H1 (cell line): ENCODE measurements at regions not wholly inside any gene's neighbourhood (a gene's known extent, or its start where the extent isn't known, plus 50 kb on each side); places are given as distances from the start of the nearest gene placed in this dataset.

ENCODE experiments used
- CTCF ChIA-PET: fragments of 300-600 bp; sonication (Branson Sonifier 250); formaldehyde crosslinking; loops from one replicate; lab custom pipeline; 2021; ENCODE audit not compliant: partially characterized antibody; lab: Charles Lee
- POLR2A ChIA-PET: fragments of 300-600 bp; sonication (Branson Sonifier 250); formaldehyde crosslinking; loops from one replicate; lab custom pipeline; 2021; ENCODE audit warnings: inconsistent platforms; ENCODE audit not compliant: partially characterized antibody; lab: Charles Lee
- DNase-seq, 2 experiments: peaks; one replicate each; pipeline versions ENCODE4 v3.0.0 to v3.0.0-alpha.2; 2010 to 2022; ENCODE audit warnings: low spot score in 2 of 2, low read depth in 1 of 2, mixed read lengths in 1 of 2
- FAIRE-seq: peaks from 2 replicates; lab custom pipeline; 2011; peaks lifted over from hg19 to GRCh38; lab: Jason Lieb, UNC
- H2AFZ ChIP-seq: 2 replicates; pipeline ENCODE4 v1.8.1; 2012; ENCODE audit warnings: low read length, inconsistent platforms
- H2AK5ac ChIP-seq: 2 replicates; pipeline ENCODE4 v1.6.1; 2013; ENCODE audit warnings: low read depth, low read length
- H2BK120ac ChIP-seq: replicated peaks from 2 replicates; pipeline ENCODE3; 2013; ENCODE audit warnings: low read depth, low read length, inconsistent platforms
- H2BK12ac ChIP-seq: 2 replicates; pipeline ENCODE4 v1.6.1; 2013; ENCODE audit warnings: low read depth, low read length
- H2BK15ac ChIP-seq: 2 replicates; pipeline ENCODE4 v1.6.1; 2013; ENCODE audit warnings: low read length
- H2BK20ac ChIP-seq: 2 replicates; pipeline ENCODE4 v1.6.1; 2013; ENCODE audit warnings: low read length
- H2BK5ac ChIP-seq: 2 replicates; pipeline ENCODE4 v1.6.1; 2013; ENCODE audit warnings: low read depth, low read length
- H3K14ac ChIP-seq: 2 replicates; pipeline ENCODE4 v1.6.1; 2013; ENCODE audit warnings: inconsistent platforms; ENCODE audit not compliant: insufficient read length
- H3K18ac ChIP-seq: 2 replicates; pipeline ENCODE4 v1.6.1; 2013; ENCODE audit warnings: low read length; ENCODE audit errors: extremely low read depth
- H3K23ac ChIP-seq: 2 replicates; pipeline ENCODE4 v1.6.1; 2013; ENCODE audit warnings: inconsistent platforms; ENCODE audit not compliant: insufficient read length
- H3K23me2 ChIP-seq: 2 replicates; pipeline ENCODE4 v1.6.1; 2013; ENCODE audit warnings: low read depth, low read length
- H3K27ac ChIP-seq: 2 replicates; pipeline ENCODE4 v1.6.1; 2011; ENCODE audit warnings: low read depth, low read length, inconsistent platforms
- H3K27me3 ChIP-seq, 4 experiments: replicated peaks in 1 of 4; 1 replicate in 1 of 4; 2 replicates in 3 of 4; pipeline versions ENCODE4 v1.6.1 to v1.8.1; 2011 to 2013; ENCODE audit warnings: low read length in 3 of 4, mild to moderate bottlenecking in 3 of 4, inconsistent platforms in 2 of 4, mixed read lengths in 2 of 4, moderate library complexity in 1 of 4; ENCODE audit not compliant: control insufficient read depth in 3 of 4, insufficient read depth in 3 of 4; ENCODE audit errors: extremely low read depth in 1 of 4
- H3K36me3 ChIP-seq, 4 experiments: 2 replicates each; pipeline versions ENCODE4 v1.6.1 to v1.8.1; 2011 to 2013; ENCODE audit warnings: mild to moderate bottlenecking in 4 of 4, low read length in 3 of 4, moderate library complexity in 2 of 4, control low read depth in 1 of 4, inconsistent platforms in 1 of 4; ENCODE audit not compliant: insufficient read depth in 4 of 4, control insufficient read depth in 2 of 4
- H3K4ac ChIP-seq: replicated peaks from 2 replicates; pipeline ENCODE3; 2013; ENCODE audit warnings: low read length, low read depth, mixed read lengths, inconsistent platforms; ENCODE audit not compliant: insufficient read length
- H3K4me1 ChIP-seq, 4 experiments: replicated peaks in 1 of 4; 1 replicate in 1 of 4; 2 replicates in 3 of 4; pipeline versions ENCODE4 v1.6.1 to v1.8.1; 2011 to 2013; ENCODE audit warnings: low read length in 3 of 4, inconsistent platforms in 2 of 4, mixed read lengths in 1 of 4; ENCODE audit not compliant: insufficient read depth in 4 of 4, control insufficient read depth in 3 of 4
- H3K4me2 ChIP-seq, 2 experiments: 2 replicates each; pipeline versions ENCODE4 v1.6.1 to v1.8.1; 2011 to 2013; ENCODE audit warnings: low read depth in 2 of 2, low read length in 2 of 2, control low read depth in 1 of 2, inconsistent platforms in 1 of 2, mild to moderate bottlenecking in 1 of 2; ENCODE audit not compliant: insufficient read depth in 1 of 2
- H3K4me3 ChIP-seq, 4 experiments: fragments of 200-600, 300-600 bp in 1 of 4; sonication (generic), shearing (Covaris generic), sonication (Bioruptor Twin) in 1 of 4; 2 replicates each; pipeline versions ENCODE4 v1.5.1 to v1.8.1; 2011 to 2016; ENCODE audit warnings: low read length in 4 of 4, low read depth in 3 of 4, control low read depth in 2 of 4, inconsistent platforms in 2 of 4, mild to moderate bottlenecking in 2 of 4, mixed read lengths in 1 of 4, moderate library complexity in 1 of 4; ENCODE audit not compliant: insufficient read depth in 2 of 4; ENCODE audit errors: extremely low read depth in 1 of 4
- H3K56ac ChIP-seq: replicated peaks from 2 replicates; pipeline ENCODE3; 2013; ENCODE audit warnings: low read depth, mild to moderate bottlenecking, mixed read lengths, low read length, inconsistent platforms; ENCODE audit not compliant: insufficient read length
- H3K79me1 ChIP-seq: 2 replicates; pipeline ENCODE4 v1.6.1; 2013; ENCODE audit warnings: low read depth, low read length, control low read depth
- H3K79me2 ChIP-seq, 2 experiments: 2 replicates each; pipeline versions ENCODE4 v1.6.1 to v1.8.1; 2012 to 2013; ENCODE audit warnings: low read length in 2 of 2, mild to moderate bottlenecking in 2 of 2, inconsistent platforms in 1 of 2; ENCODE audit not compliant: insufficient read depth in 2 of 2, control insufficient read depth in 1 of 2
- H3K9ac ChIP-seq, 4 experiments: replicated peaks in 1 of 4; 1 replicate in 1 of 4; 2 replicates in 3 of 4; pipeline versions ENCODE4 v1.6.1 to v1.8.1; 2011 to 2013; ENCODE audit warnings: low read depth in 3 of 4, low read length in 3 of 4, control low read depth in 2 of 4, mild to moderate bottlenecking in 2 of 4, moderate library complexity in 2 of 4, inconsistent platforms in 1 of 4; ENCODE audit errors: extremely low read depth in 1 of 4
- H3K9me3 ChIP-seq, 2 experiments: 2 replicates each; pipeline versions ENCODE4 v1.6.1 to v1.8.1; 2012 to 2013; ENCODE audit warnings: mild to moderate bottlenecking in 2 of 2, moderate library complexity in 2 of 2, control low read depth in 1 of 2, inconsistent platforms in 1 of 2, low read depth in 1 of 2, low read length in 1 of 2, mixed read lengths in 1 of 2; ENCODE audit not compliant: insufficient read depth in 2 of 2
- H4K20me1 ChIP-seq, 2 experiments: replicated peaks in 1 of 2; 2 replicates each; pipeline versions ENCODE3 to v1.8.1; 2011 to 2013; ENCODE audit warnings: inconsistent platforms in 2 of 2, low read length in 2 of 2, mild to moderate bottlenecking in 1 of 2; ENCODE audit not compliant: insufficient read depth in 2 of 2, control insufficient read depth in 1 of 2
- H4K5ac ChIP-seq: 2 replicates; pipeline ENCODE4 v1.6.1; 2013; ENCODE audit warnings: low read length, low read depth, mixed read lengths, inconsistent platforms; ENCODE audit not compliant: insufficient read length
- H4K8ac ChIP-seq: 2 replicates; pipeline ENCODE4 v1.8.0; 2013; ENCODE audit warnings: mild to moderate bottlenecking, moderate library complexity, low read length, inconsistent platforms; ENCODE audit not compliant: insufficient read depth; ENCODE audit errors: extremely low read depth
- H4K91ac ChIP-seq: replicated peaks from 2 replicates; pipeline ENCODE3; 2013; ENCODE audit warnings: low read length, mixed read lengths, inconsistent platforms; ENCODE audit not compliant: insufficient read length
- ATF2 ChIP-seq: IDR thresholded peaks from 2 replicates; pipeline ENCODE4 v1.6.1; 2012; ENCODE audit warnings: low read length, inconsistent platforms
- CEBPB ChIP-seq: IDR thresholded peaks from 2 replicates; pipeline ENCODE4 v1.6.1; 2012; ENCODE audit warnings: low read depth, low read length
- CTBP2 ChIP-seq: IDR thresholded peaks from 2 replicates; pipeline ENCODE4 v1.7.0; 2011; ENCODE audit warnings: borderline replicate concordance, mild to moderate bottlenecking, moderate library complexity, mixed read lengths, low read length; ENCODE audit not compliant: insufficient read depth, insufficient read length
- NRF1 ChIP-seq: IDR thresholded peaks from 2 replicates; pipeline ENCODE4 v1.6.1; 2011; ENCODE audit warnings: mild to moderate bottlenecking, low read depth, low read length, improper control_type of control experiment
- POU5F1 ChIP-seq: IDR thresholded peaks from 2 replicates; pipeline ENCODE4 v1.6.1; 2011; ENCODE audit warnings: low read depth, mild to moderate bottlenecking, low read length, moderate library complexity
- RAD21 ChIP-seq, 2 experiments: IDR thresholded peaks in 1 of 2; conservative IDR thresholded peaks in 1 of 2; 2 replicates each; pipeline ENCODE4 v1.6.1; 2011; ENCODE audit warnings: low read depth in 2 of 2, low read length in 2 of 2, improper control_type of control experiment in 1 of 2, inconsistent platforms in 1 of 2, mild to moderate bottlenecking in 1 of 2, moderate library complexity in 1 of 2
- RFX5 ChIP-seq: IDR thresholded peaks from 2 replicates; pipeline ENCODE4 v1.6.1; 2011; ENCODE audit warnings: low read depth, low read length, improper control_type of control experiment, borderline replicate concordance
- RXRA ChIP-seq: IDR thresholded peaks from 2 replicates; pipeline ENCODE4 v1.6.1; 2011; ENCODE audit warnings: low read depth, mild to moderate bottlenecking, low read length, moderate library complexity; ENCODE audit not compliant: insufficient read depth
- SP1 ChIP-seq: IDR thresholded peaks from 2 replicates; pipeline ENCODE4 v1.6.1; 2011; ENCODE audit warnings: low read depth, low read length
- TEAD4 ChIP-seq: IDR thresholded peaks from 2 replicates; pipeline ENCODE4 v1.6.1; 2012; ENCODE audit warnings: low read depth, low read length, inconsistent platforms, mixed read lengths
- WGBS, 2 experiments: shearing (Covaris generic) in 1 of 2; methylation state at CpG; one replicate each; pipeline versions ENCODE4 v1.1.6 to v1.1.7; 2013 to 2015; ENCODE audit warnings: low lambda C conversion rate in 2 of 2, mixed read lengths in 2 of 2, inconsistent platforms in 1 of 2, low coverage in 1 of 2, missing lambda C conversion rate in 1 of 2; ENCODE audit not compliant: insufficient replicate concordance in 2 of 2, insufficient coverage in 1 of 2, insufficient read length in 1 of 2; ENCODE audit errors: extremely low coverage in 1 of 2, missing lambda C conversion rate in 1 of 2; 5-methylcytosine and 5-hydroxymethylcytosine counted together
- TF ChIP-seq, protein P1 (sequence below): IDR thresholded peaks from 2 replicates; pipeline ENCODE4 v1.6.1; 2011; ENCODE audit warnings: low read length, improper control_type of control experiment
- TF ChIP-seq, protein P2 (sequence below): IDR thresholded peaks from 2 replicates; pipeline ENCODE4 v1.6.1; 2012; ENCODE audit warnings: inconsistent platforms

DNA sequence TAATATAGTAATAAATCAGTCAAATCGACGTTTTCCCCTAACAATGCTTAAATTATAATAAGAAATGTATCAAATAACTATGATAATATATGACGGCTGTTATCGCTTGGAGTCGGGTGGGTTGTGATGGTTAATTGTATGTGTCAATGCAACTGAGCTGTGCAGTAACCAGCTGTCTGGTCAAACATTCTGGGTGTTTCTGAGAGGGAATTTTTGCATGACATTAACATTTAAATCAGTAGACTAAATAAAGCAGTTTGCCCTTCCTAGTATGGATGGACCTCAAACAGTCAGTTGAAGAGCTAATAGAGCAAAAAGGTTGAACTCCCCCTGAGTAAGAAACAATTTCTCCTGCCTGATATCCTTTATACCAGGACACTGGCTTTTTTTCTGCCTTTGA, 96.7 kb downstream of the YIPF7 start:
- no peak overlapping the region for H3K4ac ChIP-seq
- H3K36me3 ChIP-seq, result no peaks in the 10 kb centered on the region
- no peak overlapping the region for H4K8ac ChIP-seq
- no peak overlapping the region for H2BK120ac ChIP-seq
- no peaks in the 10 kb centered on the region for H3K27me3 ChIP-seq
- H3K9me3 ChIP-seq, result no peaks in the 10 kb centered on the region
- no peak overlapping the region for H3K4me2 ChIP-seq
- H3K14ac ChIP-seq, result no peak overlapping the region
- FAIRE-seq (no peak), DNase-seq (no peak)
- no peak overlapping the region for H4K5ac ChIP-seq
- H3K4me3 ChIP-seq, result no peak overlapping the region
- no peak overlapping the region for H2AK5ac ChIP-seq
- no peak overlapping the region for H4K91ac ChIP-seq
- CTCF ChIA-PET, result interaction anchor here (1.5 kb wide), 1 partner anchor 61 kb away, joined by 5 read pairs; no protein-coding TSS in a partner anchor
- H3K79me2 ChIP-seq, result no peaks in the 10 kb centered on the region
- no peak overlapping the region for H2BK15ac ChIP-seq
- no peak overlapping the region for H3K23ac ChIP-seq
- no peaks in the 10 kb centered on the region for H3K4me1 ChIP-seq
- H2BK12ac ChIP-seq, result no peak overlapping the region
- no peaks in the 10 kb centered on the region for H3K79me1 ChIP-seq
- 0 out of 2 replicates have a peak overlapping the region, but pooled peaks have one; percentile 21 for H2AFZ ChIP-seq
- H4K20me1 ChIP-seq, result no peaks in the 10 kb centered on the region
- no peak overlapping the region for H3K18ac ChIP-seq
- no peak overlapping the region for H3K27ac ChIP-seq
- no peaks in the 10 kb centered on the region for H3K23me2 ChIP-seq
- H2BK20ac ChIP-seq, result no peak overlapping the region
- H3K9ac ChIP-seq, result no peak overlapping the region
- H2BK5ac ChIP-seq, result no peak overlapping the region
- POLR2A ChIA-PET, result no interaction called here
- WGBS, 2 experiments, result 97% methylated on average over 5 of the region's 5 CpGs; no CpG with 5 or more reads in 1 of the 2 experiments
- H3K56ac ChIP-seq, result no peak overlapping the region
- TF ChIP-seq POU5F1 (no peak), ATF2 (no peak), TEAD4 (no peak), RFX5 (no peak), CEBPB (no peak), RXRA (no peak), SP1 (no peak), RAD21 (IDR thresholded peaks at IDR 0.05 in 1 of 2, conservative IDR thresholded peaks at IDR 0.05 in 1 of 2; ENCODE audit: low read depth in 2 of 2, low read length in 2 of 2) (no peak), CTBP2 (no peak), NRF1 (no peak)
- TF ChIP-seq, protein P1, sequence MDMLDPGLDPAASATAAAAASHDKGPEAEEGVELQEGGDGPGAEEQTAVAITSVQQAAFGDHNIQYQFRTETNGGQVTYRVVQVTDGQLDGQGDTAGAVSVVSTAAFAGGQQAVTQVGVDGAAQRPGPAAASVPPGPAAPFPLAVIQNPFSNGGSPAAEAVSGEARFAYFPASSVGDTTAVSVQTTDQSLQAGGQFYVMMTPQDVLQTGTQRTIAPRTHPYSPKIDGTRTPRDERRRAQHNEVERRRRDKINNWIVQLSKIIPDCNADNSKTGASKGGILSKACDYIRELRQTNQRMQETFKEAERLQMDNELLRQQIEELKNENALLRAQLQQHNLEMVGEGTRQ, result no peak
- TF ChIP-seq, protein P2, sequence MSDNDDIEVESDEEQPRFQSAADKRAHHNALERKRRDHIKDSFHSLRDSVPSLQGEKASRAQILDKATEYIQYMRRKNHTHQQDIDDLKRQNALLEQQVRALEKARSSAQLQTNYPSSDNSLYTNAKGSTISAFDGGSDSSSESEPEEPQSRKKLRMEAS, result no peak
